ENCODE measurements at regions not wholly inside any gene's neighbourhood (a gene's known extent, or its start where the extent isn't known, plus 50 kb on each side); places are given as distances from the start of the nearest gene placed in this dataset.
A peak's percentile ranks its signal among the peaks of the same experiment; 100 is the strongest.
"Not testable (repeated sequence)": the region's sequence is repeated elsewhere in the genome, so short reads cannot be mapped to it uniquely, and the experiment has no call there.

GRCh38 chr6:85923013-85923430 lies 280.3 kb upstream of the SYNCRIP start:
- peak; percentile 69 for DNase-seq

DNA sequence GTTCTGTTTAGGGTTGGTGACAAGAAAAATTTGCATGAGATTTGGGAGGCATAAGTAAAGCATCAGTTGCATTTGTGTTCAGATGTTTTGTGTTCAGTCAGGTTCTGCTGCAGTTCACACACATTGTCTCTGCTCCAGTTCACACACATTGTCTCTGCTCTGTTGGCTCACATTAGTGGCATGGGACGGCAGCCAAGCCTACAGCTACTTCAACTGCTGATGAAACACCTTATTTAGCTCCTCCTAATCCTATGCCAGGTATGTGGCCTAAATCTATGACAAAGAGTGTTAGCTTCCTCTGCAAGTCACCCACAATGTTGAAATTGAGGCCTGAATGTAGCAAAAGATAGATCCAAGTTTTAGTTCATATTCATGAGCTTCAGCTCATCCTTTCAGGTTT lies 278.1 kb upstream of the SYNCRIP start:
- DNase-seq = peak; percentile 25

DNA sequence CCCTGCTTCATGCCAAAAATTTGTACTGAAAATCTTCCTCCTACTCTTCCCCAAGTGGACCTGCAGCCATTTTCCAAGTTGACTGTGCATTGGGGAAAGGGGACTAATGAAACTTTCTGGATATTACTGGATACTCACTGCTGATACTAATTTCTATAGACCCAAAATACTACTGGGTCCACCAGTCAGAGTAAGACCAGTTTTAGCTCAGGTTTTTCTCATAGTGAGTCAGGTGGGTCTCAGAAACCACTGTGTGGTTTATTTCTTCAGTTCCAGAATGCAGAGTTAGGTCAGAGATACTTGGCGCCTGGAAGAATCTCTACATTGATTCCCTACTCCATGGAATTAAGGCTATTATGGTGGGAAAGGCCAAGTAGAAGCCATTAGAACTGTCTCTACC lies 274.8 kb upstream of the SYNCRIP start:
- DNase-seq = no peak

- DNase-seq = no peak
Measured at GRCh38 chr6:85913001-85913400, 270.3 kb upstream of the SYNCRIP start.

- DNase-seq = no peak
Measured at GRCh38 chr6:85912582-85912981, 269.9 kb upstream of the SYNCRIP start.

DNA sequence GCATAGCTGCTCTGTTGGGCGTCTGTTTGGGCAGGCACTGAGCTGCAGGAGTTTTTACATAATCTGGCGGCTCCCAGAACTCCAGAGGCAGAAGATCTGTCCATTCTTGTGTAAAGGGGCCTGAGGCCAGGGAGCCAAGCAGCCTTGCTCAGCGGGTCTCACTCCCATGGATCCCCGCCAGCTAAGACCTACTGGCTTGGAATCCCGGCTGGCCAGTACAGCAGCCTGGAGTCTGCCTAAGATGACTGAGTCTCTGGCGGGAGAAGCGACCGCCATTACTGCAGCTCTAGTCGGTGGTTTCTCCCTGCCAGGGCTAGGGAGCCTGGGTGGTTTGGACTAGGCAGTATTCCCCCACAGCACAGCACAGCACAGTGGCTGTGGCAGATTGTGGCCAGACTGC lies 268.4 kb upstream of the SYNCRIP start:
- no peak for DNase-seq

- not testable (repeated sequence) for DNase-seq
Measured at GRCh38 chr6:85908120-85908519, 265.4 kb upstream of the SYNCRIP start.

DNA sequence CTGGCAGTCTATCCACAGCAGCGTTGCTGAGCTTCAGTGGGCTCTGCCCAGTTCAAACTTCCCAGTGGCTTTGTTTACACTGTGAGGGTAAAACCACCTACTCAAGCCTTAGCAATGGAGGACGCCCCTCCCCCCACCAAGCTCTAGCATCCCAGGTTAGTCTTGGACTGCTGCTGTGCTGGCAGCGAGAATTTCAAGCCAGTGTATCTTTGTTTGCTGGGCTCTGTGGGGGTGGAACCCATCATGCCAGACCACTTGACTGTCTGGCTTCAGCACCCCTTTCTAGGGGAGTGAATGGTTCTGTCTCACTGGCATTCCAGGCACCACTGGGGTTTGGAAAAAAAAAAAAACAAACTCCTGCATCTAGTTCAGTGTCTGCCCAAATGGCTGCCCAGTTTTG lies 249.7 kb upstream of the SYNCRIP start:
- DNase-seq = no peak

- no peak for DNase-seq
Measured at GRCh38 chr6:85887461-85887860, 244.8 kb upstream of the SYNCRIP start.

GRCh38 chr6:85868685-85869084 lies 226.0 kb upstream of the SYNCRIP start:
- DNase-seq = no peak

DNA sequence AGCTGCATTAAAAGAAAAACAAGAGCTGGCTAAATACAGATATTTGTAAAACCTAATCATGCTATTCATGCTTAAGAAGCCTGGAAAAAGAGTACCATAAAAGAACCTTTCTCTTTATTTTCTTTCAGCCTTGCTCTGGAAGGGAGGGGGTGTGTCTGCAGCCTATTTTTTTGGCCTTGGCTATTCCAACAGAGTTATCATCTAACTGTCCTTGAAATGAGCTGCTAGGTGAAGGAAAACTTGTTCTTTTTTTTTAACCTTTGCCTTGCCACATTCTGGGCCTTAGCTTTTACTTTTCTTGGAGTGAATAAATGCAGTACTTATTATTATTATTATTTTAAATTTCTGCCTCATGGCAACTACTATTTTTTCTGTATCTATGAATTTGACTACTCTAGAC lies 224.9 kb upstream of the SYNCRIP start:
- DNase-seq = no peak

DNA sequence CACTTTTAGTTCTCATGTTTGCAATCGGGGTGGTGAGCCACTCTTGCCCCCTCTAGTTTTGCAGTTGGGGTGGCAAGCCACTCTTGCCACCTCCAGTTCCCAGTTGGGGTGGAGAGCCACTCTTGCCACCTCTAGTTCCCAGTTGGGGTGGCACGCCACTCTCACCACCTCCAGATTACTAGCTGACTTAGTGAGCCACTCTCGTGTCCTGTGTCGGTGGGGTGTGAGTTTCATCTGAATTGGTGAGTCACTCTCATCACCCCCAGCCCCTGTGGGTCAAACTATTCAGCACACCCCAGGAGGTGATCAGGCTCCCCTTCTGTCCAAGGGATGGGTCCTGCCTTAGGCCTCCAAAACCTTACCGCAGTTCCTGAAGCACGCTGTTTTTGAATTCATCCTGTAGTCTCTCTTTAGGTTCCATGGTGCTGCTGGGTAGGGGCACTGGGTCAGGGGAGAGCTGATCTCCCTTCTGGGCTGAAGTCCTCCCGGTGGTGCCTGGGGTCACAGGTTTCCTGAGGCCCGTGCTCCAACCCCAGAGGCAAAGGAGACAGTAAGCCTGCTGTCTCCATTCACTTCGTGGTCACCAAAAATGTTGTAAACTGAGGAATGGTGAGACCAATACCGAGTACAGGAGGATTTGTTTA lies 224.2 kb upstream of the SYNCRIP start:
- no peak for DNase-seq

DNA sequence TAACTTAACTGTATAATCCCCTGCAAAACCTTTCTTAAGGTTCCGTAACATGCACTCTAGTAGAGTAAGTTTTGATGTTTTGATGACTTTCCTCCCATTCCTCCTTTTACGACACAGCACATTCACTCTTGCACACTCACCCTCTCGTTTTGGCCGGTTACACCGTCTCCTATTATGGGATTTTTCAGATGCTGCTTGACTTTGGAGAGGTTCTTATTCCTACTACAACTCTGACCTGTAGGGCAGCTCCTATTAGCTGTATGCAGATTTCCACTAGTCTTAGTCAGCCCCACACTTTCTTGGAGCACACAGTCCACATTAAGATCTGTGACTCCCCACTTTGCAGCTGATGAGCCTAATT lies 223.7 kb upstream of the SYNCRIP start:
- DNase-seq = no peak

DNA sequence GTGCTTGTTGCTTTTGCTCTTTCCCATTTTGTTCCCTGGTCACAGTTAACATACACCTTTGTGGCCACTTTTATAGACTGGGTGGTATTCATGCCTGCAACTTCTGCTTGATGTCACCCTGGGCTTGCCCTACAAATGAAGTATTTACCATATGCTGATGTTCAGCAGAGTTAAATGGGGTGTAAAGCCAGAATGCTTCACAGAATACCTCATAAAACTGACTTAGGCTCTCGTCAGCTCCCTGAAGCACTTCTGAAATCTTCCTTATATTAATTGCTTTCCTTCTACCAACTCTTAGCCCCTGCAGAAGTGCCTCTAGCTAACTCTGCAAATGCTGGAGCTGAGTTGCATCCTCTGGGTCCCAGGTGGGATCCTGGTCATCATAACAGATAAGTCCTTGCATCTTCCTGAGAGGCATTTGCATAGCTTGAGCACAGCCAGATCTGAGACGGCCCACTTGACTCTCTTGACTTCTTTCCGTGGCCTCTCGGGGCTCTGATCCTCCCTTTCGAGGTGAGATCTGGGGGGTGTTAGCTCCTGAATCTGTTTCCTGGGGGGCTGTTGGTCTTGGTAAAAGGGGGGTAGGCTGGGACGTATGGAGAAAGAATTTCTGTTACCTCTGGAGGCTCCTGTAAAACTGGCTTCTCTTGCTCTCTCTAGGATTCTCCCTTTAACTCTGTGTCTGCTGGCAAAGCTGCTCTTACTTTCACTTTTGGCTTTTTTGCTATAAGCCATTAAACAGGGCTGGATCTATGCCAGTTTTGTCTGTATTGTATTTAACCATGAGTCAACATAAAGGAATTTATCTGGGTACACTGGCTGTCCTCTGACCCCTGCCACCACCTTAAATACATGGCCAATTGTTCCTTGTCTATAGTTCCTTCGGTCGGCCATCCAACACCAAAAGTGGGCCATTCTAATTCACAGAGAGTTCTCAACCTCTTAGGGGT lies 223.0 kb upstream of the SYNCRIP start:
- DNase-seq = no peak

DNA sequence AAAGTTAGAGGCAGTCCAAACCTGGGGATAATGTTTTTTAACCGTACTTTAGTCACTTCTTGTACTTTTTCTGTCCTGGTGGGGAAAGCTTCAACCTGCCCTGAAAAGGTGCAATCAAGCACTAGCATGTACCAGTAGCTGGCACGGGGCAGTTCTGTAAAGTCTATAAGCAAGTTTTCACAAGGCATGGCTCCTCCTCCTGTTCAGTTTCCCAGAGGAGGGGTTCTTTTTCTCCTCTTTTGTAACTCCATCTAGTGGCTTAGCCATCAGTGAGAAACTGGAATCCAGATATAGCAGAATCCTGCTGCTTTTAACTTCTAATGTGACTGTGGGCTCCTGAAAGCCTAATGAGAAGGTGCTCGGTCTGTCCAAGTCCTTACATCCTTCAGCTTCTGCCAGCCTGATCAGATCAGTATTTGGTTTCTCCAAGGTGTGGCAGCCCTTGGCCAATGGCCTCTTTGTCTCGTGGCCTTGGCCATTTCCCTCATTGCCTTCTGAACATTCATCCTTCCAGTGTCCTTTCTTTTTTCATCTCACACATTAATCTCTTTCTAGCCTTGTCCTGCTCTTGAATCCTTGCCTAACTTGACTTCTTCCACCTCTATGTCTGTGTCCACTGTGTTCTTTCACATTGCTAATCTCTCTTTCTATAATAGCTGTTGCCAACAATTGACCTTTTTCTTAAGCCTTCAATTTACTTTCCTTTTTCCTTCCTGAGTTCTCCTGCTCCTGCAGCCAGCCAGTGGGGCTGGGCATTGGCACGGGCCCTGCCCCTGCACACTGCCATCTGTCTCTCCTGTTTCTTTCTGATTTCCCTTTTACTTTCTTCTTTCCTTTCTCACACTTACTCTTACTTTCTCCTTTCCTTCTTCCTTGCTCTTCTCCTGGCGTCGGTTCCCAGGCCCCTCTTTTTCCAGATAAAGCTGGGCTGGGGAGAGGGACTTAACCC lies 222.0 kb upstream of the SYNCRIP start:
- DNase-seq = no peak

DNA sequence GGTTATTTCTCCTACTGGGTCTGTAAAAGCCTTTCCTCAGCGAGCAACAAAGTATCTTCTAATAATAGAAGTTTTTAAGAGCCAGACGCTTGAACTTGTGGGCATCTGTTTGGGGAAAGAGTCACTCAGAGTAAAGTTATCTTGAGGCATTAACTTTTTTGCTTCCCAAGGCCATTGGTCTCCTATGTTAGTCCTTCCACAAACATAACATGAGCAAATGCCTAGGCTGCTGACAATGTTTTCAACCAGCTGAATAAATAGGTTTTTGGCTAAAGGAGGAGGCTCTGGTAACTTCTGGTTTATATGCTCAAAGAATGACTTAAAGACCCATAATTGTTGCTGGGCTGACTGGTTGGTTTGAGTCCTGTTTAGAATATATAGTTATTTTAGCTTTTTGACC lies 213.5 kb upstream of the SYNCRIP start:
- DNase-seq = no peak

- DNase-seq = not testable (repeated sequence)
Measured at GRCh38 chr6:85838351-85839119, 195.8 kb upstream of the SYNCRIP start.

DNA sequence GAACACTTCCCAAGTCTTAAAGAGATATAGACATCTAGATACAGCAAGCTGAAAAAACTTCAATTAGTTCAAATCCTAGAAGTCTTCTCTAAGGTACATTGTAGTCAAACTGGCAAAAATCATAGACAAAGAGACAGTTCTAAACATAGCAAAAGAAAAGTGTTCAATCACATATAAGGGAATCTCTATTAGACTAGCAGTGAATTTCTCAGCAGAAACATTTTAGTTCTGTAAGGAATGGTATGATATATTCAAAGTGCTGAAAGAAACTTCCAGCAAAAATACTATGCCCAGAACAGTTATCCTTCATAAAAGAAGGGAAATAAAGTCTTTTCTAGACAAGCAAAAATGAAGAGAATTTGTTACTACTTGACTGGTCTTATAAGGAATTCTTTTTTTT lies 186.3 kb upstream of the SYNCRIP start:
- DNase-seq = no peak

DNA sequence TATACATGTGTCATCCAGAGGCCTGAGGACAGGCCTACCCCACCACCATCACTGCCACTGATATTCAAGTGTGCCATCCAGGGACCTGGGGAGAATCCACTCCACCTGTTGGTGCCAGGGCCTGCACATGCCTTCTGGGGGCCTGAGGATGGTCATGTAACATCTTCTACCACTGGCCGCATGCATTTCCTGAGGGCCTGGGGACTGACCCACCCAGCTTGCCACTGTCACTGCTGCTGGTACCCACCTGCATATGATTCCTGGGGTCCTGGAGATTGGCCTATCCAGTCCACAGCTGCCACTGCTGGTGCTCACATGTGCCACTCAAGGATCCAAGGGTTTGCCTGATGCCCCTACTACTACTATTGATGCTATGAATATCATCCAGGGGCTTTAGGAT lies 184.3 kb upstream of the SYNCRIP start:
- DNase-seq = no peak

DNA sequence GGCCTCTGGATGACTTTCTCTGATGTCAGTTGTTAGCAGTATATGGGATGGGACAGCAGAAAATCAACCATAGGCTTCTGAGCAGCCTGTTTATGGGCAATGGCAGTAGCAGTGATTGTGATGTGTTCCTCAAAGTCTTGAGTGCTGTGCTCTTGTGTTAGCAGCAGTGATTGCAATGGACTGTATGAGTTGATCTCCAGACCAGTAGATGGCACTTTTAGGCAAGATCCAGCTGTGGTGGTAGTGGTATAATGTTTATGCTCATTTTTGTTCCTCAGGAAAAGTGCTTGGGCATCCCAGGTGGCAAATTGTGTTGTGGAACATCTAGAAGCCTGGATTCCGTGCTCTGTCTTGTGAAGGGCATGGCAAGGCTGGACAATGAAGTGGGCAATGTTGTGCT lies 181.6 kb upstream of the SYNCRIP start:
- no peak for DNase-seq

DNA sequence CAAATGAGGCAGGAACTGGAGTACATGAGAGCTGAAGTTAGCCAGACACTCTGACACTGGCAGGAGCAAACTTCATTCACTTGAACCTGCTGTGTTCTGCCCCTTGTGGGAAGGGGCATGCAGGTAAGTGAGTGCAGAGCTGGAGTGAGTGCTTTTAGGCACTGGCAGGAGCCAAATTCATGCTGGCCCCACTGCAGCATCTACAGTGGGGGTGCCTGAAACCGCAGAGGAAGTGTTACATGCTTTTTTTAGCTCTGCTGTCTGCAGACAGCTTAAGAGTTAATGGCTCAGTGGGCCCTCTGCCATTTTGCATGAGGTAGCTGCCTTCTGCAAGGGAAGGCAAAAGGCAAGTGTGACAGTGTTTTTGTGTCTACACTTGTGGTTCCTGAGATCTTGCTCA lies 167.9 kb upstream of the SYNCRIP start:
- no peak for DNase-seq

- no peak for DNase-seq
Measured at GRCh38 chr6:85803721-85804120, 161.0 kb upstream of the SYNCRIP start.

- no peak for DNase-seq
Measured at GRCh38 chr6:85802162-85802561, 159.5 kb upstream of the SYNCRIP start.

Data from NCI-H1694 (cell line).